IPS-20b (cell line): ENCODE measurements at regions not wholly inside any gene's neighbourhood (a gene's known extent, or its start where the extent isn't known, plus 50 kb on each side); places are given as distances from the start of the nearest gene placed in this dataset.

Source experiments
- H3K27ac ChIP-seq: one replicate; pipeline ENCODE4 v1.5.1; 2013; ENCODE audit warnings: low read length
- H3K27me3 ChIP-seq: 2 replicates; pipeline ENCODE4 v1.6.1; 2013; ENCODE audit warnings: mild to moderate bottlenecking, low read length, inconsistent platforms; ENCODE audit not compliant: insufficient read depth
- H3K36me3 ChIP-seq: 2 replicates; pipeline ENCODE4 v1.6.1; 2013; ENCODE audit warnings: low read depth, mild to moderate bottlenecking, inconsistent platforms, low read length, moderate library complexity; ENCODE audit not compliant: insufficient read depth
- H3K4me1 ChIP-seq: 2 replicates; pipeline ENCODE4 v1.6.1; 2013; ENCODE audit warnings: mild to moderate bottlenecking, control low read depth, inconsistent platforms, low read length, moderate library complexity; ENCODE audit not compliant: insufficient read depth
- H3K4me3 ChIP-seq: 2 replicates; pipeline ENCODE4 v1.5.1; 2013; ENCODE audit warnings: mild to moderate bottlenecking, low read length, inconsistent platforms
- H3K9ac ChIP-seq: 2 replicates; pipeline ENCODE4 v1.6.1; 2013; ENCODE audit warnings: low read depth, mild to moderate bottlenecking, inconsistent platforms, low read length, moderate library complexity
- H3K9me3 ChIP-seq: 2 replicates; pipeline ENCODE4 v1.6.1; 2013; ENCODE audit warnings: mild to moderate bottlenecking, low read depth, low read length, inconsistent platforms; ENCODE audit not compliant: insufficient read depth

- Histone ChIP-seq H3K27ac (no peak overlapping the region), H3K36me3 (no peaks in the 10 kb centered on the region), H3K27me3 (no peaks in the 10 kb centered on the region), H3K9ac (no peak overlapping the region), H3K4me3 (no peak overlapping the region), H3K4me1 (no peaks in the 10 kb centered on the region), H3K9me3 (no peaks in the 10 kb centered on the region)
These were observed 355.8 kb upstream of the GRAMD2B start for GRCh38 chr5:126067404-126067803.

- H3K9me3 ChIP-seq, result peaks cover 8% of the 10 kb centered on the region; the same call in 1 of the 2 replicates
- no peak overlapping the region for H3K9ac ChIP-seq
- no peaks in the 10 kb centered on the region for H3K4me1 ChIP-seq
- no peaks in the 10 kb centered on the region for H3K27me3 ChIP-seq
- H3K27ac ChIP-seq, result no peak overlapping the region
- no peaks in the 10 kb centered on the region for H3K36me3 ChIP-seq
- H3K4me3 ChIP-seq, result no peak overlapping the region
These were observed 353.9 kb upstream of the GRAMD2B start for GRCh38 chr5:126069329-126069728.

- Histone ChIP-seq H3K4me1 (no peaks in the 10 kb centered on the region), H3K36me3 (no peaks in the 10 kb centered on the region), H3K9ac (no peak overlapping the region), H3K27me3 (no peaks in the 10 kb centered on the region), H3K27ac (no peak overlapping the region), H3K4me3 (no peak overlapping the region), H3K9me3 (peaks cover 8% of the 10 kb centered on the region; the same call in 1 of the 2 replicates)
These were observed 352.7 kb upstream of the GRAMD2B start for GRCh38 chr5:126070481-126070880.

GRCh38 chr5:126074538-126074937 lies 348.7 kb upstream of the GRAMD2B start:
- Histone ChIP-seq H3K9ac (no peak overlapping the region), H3K36me3 (no peaks in the 10 kb centered on the region), H3K9me3 (peaks cover 8% of the 10 kb centered on the region; the same call in 1 of the 2 replicates), H3K27ac (no peak overlapping the region), H3K27me3 (no peaks in the 10 kb centered on the region), H3K4me1 (no peaks in the 10 kb centered on the region), H3K4me3 (no peak overlapping the region)

GRCh38 chr5:126079266-126079665 lies 343.9 kb upstream of the GRAMD2B start:
- no peak overlapping the region for H3K9ac ChIP-seq
- H3K27ac ChIP-seq, result no peak overlapping the region
- no peak overlapping the region for H3K4me3 ChIP-seq
- no peaks in the 10 kb centered on the region for H3K27me3 ChIP-seq
- H3K36me3 ChIP-seq, result no peaks in the 10 kb centered on the region
- H3K4me1 ChIP-seq, result no peaks in the 10 kb centered on the region
- peaks cover 8% of the 10 kb centered on the region for H3K9me3 ChIP-seq

GRCh38 chr5:126081209-126081608 lies 342.0 kb upstream of the GRAMD2B start:
- Histone ChIP-seq H3K9ac (no peak overlapping the region), H3K27ac (no peak overlapping the region), H3K36me3 (no peaks in the 10 kb centered on the region), H3K27me3 (no peaks in the 10 kb centered on the region), H3K9me3 (peaks cover 19% of the 10 kb centered on the region), H3K4me3 (no peak overlapping the region), H3K4me1 (no peaks in the 10 kb centered on the region)

- no peaks in the 10 kb centered on the region for H3K27me3 ChIP-seq
- no peak overlapping the region for H3K27ac ChIP-seq
- H3K36me3 ChIP-seq, result no peaks in the 10 kb centered on the region
- H3K9ac ChIP-seq, result no peak overlapping the region
- no peaks in the 10 kb centered on the region; the same call in 1 of the 2 replicates for H3K9me3 ChIP-seq
- no peaks in the 10 kb centered on the region for H3K4me1 ChIP-seq
- no peak overlapping the region for H3K4me3 ChIP-seq
These were observed 330.2 kb upstream of the GRAMD2B start for GRCh38 chr5:126093041-126093440.

GRCh38 chr5:126093718-126094117 lies 329.5 kb upstream of the GRAMD2B start:
- no peaks in the 10 kb centered on the region; the same call in 1 of the 2 replicates for H3K9me3 ChIP-seq
- H3K27me3 ChIP-seq, result no peaks in the 10 kb centered on the region
- no peak overlapping the region for H3K4me3 ChIP-seq
- H3K4me1 ChIP-seq, result no peaks in the 10 kb centered on the region
- no peak overlapping the region for H3K27ac ChIP-seq
- H3K36me3 ChIP-seq, result no peaks in the 10 kb centered on the region
- no peak overlapping the region for H3K9ac ChIP-seq

- Histone ChIP-seq H3K4me1 (no peaks in the 10 kb centered on the region), H3K4me3 (no peak overlapping the region), H3K27ac (no peak overlapping the region), H3K9me3 (no peaks in the 10 kb centered on the region; the same call in 1 of the 2 replicates), H3K9ac (no peak overlapping the region), H3K36me3 (no peaks in the 10 kb centered on the region), H3K27me3 (no peaks in the 10 kb centered on the region)
These were observed 328.2 kb upstream of the GRAMD2B start for GRCh38 chr5:126094991-126095390.

GRCh38 chr5:126096442-126097006 lies 326.7 kb upstream of the GRAMD2B start:
- no peaks in the 10 kb centered on the region; the same call in 1 of the 2 replicates for H3K9me3 ChIP-seq
- H3K4me1 ChIP-seq, result no peaks in the 10 kb centered on the region
- no peaks in the 10 kb centered on the region for H3K36me3 ChIP-seq
- no peak overlapping the region for H3K27ac ChIP-seq
- H3K27me3 ChIP-seq, result no peaks in the 10 kb centered on the region
- H3K9ac ChIP-seq, result no peak overlapping the region
- no peak overlapping the region for H3K4me3 ChIP-seq

- Histone ChIP-seq H3K4me1 (no peaks in the 10 kb centered on the region), H3K36me3 (no peaks in the 10 kb centered on the region), H3K9ac (no peak overlapping the region), H3K4me3 (no peak overlapping the region), H3K27me3 (no peaks in the 10 kb centered on the region), H3K9me3 (no peaks in the 10 kb centered on the region; the same call in 1 of the 2 replicates), H3K27ac (no peak overlapping the region)
These were observed 325.3 kb upstream of the GRAMD2B start for GRCh38 chr5:126097876-126098275.

GRCh38 chr5:126098330-126099017 lies 324.7 kb upstream of the GRAMD2B start:
- Histone ChIP-seq H3K9me3 (no peaks in the 10 kb centered on the region; the same call in 1 of the 2 replicates), H3K27ac (no peak overlapping the region), H3K9ac (no peak overlapping the region), H3K36me3 (no peaks in the 10 kb centered on the region), H3K4me1 (no peaks in the 10 kb centered on the region), H3K4me3 (no peak overlapping the region), H3K27me3 (no peaks in the 10 kb centered on the region)
